Gastroesophageal sphincter (tissue), 4 donors: ENCODE measurements at regions not wholly inside any gene's neighbourhood (a gene's known extent, or its start where the extent isn't known, plus 50 kb on each side); places are given as distances from the start of the nearest gene placed in this dataset.

ENCODE experiments used
- ATAC-seq: fragments of 150-250 bp; one replicate; pipeline ENCODE4 v1.9.1; 2016; ENCODE audit warnings: mild to moderate bottlenecking, moderate library complexity
- H3K27ac ChIP-seq, 4 donors: fragments of 200-600 bp; sonication (generic) in 3 of 4; 1 replicate in 3 of 4; 2 replicates in 1 of 4; pipeline ENCODE4 v1.5.1; 2016 to 2019
- H3K27me3 ChIP-seq: fragments of 200-600 bp; sonication (generic); one replicate; pipeline ENCODE4 v1.5.1; 2019
- H3K36me3 ChIP-seq, 2 donors: fragments of 200-600 bp; sonication (generic); one replicate each; pipeline ENCODE4 v1.5.1; 2019; ENCODE audit warnings: control low read depth in 1 of 2
- H3K4me1 ChIP-seq, 3 donors: fragments of 200-600 bp; sonication (generic); 1 replicate in 2 of 3; 2 replicates in 1 of 3; pipeline ENCODE4 v1.5.1; 2016 to 2019; ENCODE audit warnings: control low read depth in 2 of 3
- H3K4me3 ChIP-seq, 2 donors: fragments of 200-600 bp; sonication (generic); one replicate each; pipeline ENCODE4 v1.5.1; 2019; ENCODE audit warnings: mild to moderate bottlenecking in 1 of 2, moderate library complexity in 1 of 2
- H3K9me3 ChIP-seq, 3 donors: fragments of 200-600 bp; sonication (generic); one replicate each; pipeline ENCODE4 v1.5.1; 2017 to 2019; ENCODE audit warnings: control low read depth in 2 of 3
- EP300 ChIP-seq: sonication (generic); formaldehyde crosslinking; IDR thresholded peaks from one replicate; pipeline ENCODE4 v1.6.1; 2017; ENCODE audit warnings: antibody characterized with exemption, mild to moderate bottlenecking
- POLR2A ChIP-seq, 2 donors: fragments of 450-650 bp; IDR thresholded peaks; one replicate each; pipeline ENCODE4 v1.6.1; 2017; ENCODE audit warnings: antibody characterized with exemption in 2 of 2, mild to moderate bottlenecking in 2 of 2, moderate library complexity in 1 of 2
- POLR2AphosphoS5 ChIP-seq: sonication (generic); formaldehyde crosslinking; IDR thresholded peaks from one replicate; pipeline ENCODE4 v1.6.1; 2017; ENCODE audit warnings: antibody characterized with exemption
- WGBS, 2 donors: methylation state at CpG; one replicate each; pipeline ENCODE4 v1.1.5; 2018; ENCODE audit warnings: low coverage in 1 of 2; 5-methylcytosine and 5-hydroxymethylcytosine counted together
- TF ChIP-seq, protein P1 (sequence below), 4 experiments: fragments of 200-600 bp in 2 of 4; fragments of 450-650 bp in 2 of 4; sonication (generic) in 1 of 4; IDR thresholded peaks; one replicate each; pipeline ENCODE4 v1.5.1; 2017 to 2019; ENCODE audit warnings: antibody characterized with exemption in 4 of 4, mild to moderate bottlenecking in 2 of 4, moderate library complexity in 2 of 4

- no peak for ATAC-seq
- TF ChIP-seq POLR2AphosphoS5 (no peak), POLR2A (IDR thresholded peaks at IDR 0.05) (no peak), EP300 (no peak)
- TF ChIP-seq, protein P1, sequence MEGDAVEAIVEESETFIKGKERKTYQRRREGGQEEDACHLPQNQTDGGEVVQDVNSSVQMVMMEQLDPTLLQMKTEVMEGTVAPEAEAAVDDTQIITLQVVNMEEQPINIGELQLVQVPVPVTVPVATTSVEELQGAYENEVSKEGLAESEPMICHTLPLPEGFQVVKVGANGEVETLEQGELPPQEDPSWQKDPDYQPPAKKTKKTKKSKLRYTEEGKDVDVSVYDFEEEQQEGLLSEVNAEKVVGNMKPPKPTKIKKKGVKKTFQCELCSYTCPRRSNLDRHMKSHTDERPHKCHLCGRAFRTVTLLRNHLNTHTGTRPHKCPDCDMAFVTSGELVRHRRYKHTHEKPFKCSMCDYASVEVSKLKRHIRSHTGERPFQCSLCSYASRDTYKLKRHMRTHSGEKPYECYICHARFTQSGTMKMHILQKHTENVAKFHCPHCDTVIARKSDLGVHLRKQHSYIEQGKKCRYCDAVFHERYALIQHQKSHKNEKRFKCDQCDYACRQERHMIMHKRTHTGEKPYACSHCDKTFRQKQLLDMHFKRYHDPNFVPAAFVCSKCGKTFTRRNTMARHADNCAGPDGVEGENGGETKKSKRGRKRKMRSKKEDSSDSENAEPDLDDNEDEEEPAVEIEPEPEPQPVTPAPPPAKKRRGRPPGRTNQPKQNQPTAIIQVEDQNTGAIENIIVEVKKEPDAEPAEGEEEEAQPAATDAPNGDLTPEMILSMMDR (IDR thresholded peaks at IDR 0.05), result no peak
- 73 to 78% methylated on average over 2 of the region's 2 CpGs for WGBS, 2 donors
Observed at GRCh38 chr3:24615177-24615576, 120.5 kb upstream of the THRB start.

DNA sequence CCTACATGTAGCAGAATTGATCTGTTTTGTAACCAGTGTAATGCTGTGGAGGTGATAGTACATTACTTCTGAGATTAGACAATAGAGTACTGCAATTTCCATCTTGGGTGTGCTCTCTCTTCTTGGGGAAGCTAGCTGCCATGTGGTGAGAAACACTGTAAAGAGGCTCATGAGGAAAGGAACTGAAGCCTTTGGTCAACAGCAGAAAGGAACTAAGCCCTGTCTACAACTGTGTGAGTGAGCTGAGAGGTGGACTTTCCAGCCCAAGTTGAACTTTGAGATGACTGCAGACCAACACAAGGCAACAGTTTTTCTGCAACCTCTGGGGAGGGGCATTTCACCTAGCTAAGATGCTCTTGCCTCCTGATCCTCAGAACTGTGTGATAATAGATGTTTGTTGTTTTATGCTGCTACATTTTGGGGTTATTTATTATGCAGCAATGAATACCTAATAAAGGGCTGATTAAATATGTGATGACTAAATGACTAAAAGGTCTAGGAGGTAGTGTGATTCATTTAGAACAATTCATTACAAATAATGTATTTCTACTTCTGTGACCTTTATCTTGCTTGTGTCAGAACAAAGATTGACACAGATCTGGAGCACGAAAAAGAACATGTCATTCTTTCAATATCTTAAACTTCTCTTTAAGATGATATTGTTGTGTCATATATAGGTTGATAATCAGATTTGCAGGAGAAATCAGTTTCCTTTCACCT is 121.6 kb upstream of the THRB start:
- Histone ChIP-seq H3K27ac (no peak overlapping the region), H3K4me1 (no peaks in the 10 kb centered on the region), H3K4me3 (no peak overlapping the region), H3K27me3 (no peaks in the 10 kb centered on the region), H3K36me3 (no peaks in the 10 kb centered on the region), H3K9me3 (no peaks in the 10 kb centered on the region)
- 82 to 84% methylated on average over 1 of the region's 1 CpG for WGBS, 2 donors
- ATAC-seq, result no peak
- no peak for TF ChIP-seq POLR2AphosphoS5
- no peak for TF ChIP-seq POLR2A (IDR thresholded peaks at IDR 0.05)
- TF ChIP-seq EP300, result no peak
- TF ChIP-seq, protein P1 (IDR thresholded peaks at IDR 0.05), result no peak

More at GRCh38 chr3:24615177-24615576, 120.5 kb upstream of the THRB start:
- Histone ChIP-seq H3K27ac (no peak overlapping the region), H3K4me1 (no peaks in the 10 kb centered on the region), H3K27me3 (no peaks in the 10 kb centered on the region), H3K36me3 (no peaks in the 10 kb centered on the region), H3K4me3 (no peak overlapping the region), H3K9me3 (no peaks in the 10 kb centered on the region)

DNA sequence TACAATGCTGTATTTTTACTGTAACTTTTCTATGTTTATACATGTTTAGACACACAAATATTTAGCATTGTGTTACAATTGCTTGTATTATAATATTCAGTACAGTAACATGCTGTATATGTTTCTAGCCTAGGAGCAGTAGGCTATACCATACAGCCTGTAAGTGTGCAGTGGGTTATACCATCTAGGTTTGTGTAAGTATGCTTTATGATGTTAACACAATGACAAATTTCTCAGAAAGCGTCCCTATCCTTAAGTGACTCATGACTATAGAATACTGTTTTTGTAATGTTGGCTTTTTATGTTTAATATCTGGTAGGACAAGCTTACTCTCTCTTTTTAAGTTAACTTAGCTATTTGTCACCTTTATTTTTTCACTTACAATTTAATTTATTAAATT is 127.5 kb upstream of the THRB start:
- no peaks in the 10 kb centered on the region for H3K9me3 ChIP-seq
- no peaks in the 10 kb centered on the region for H3K4me1 ChIP-seq
- no peaks in the 10 kb centered on the region for H3K27me3 ChIP-seq
- TF ChIP-seq, protein P1 (IDR thresholded peaks at IDR 0.05), result no peak
- TF ChIP-seq POLR2A (IDR thresholded peaks at IDR 0.05) (no peak), POLR2AphosphoS5 (no peak), EP300 (no peak)
- no peak for ATAC-seq
- H3K27ac ChIP-seq, result no peak overlapping the region
- WGBS, 2 donors, result 69 to 90% methylated on average over 1 of the region's 1 CpG
- H3K36me3 ChIP-seq, result no peaks in the 10 kb centered on the region
- no peak overlapping the region for H3K4me3 ChIP-seq

DNA sequence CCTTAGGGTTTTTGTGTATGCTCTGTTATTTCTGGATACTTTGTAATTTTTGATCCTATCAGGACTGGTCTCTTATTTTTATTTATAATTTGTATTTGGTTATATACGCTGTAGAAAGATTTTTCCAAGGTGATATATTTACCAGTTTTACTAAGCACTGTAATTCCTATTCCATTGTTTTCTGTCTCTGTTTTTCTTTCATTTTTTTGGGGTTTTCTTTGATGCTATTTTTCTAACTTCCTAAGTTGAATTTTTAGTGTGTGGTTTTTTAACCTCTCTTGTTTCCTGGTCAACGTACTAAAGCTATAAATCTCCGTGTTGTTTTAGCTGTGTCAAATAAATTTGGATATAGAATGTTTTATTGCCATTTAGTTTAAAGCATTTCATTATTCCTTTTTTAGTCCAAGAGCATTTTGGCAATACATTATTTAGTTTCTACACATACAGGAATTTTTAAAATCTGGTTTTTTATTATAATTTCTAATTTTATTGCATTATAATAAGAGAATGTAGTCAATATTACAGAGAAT is 128.1 kb upstream of the THRB start:
- no peaks in the 10 kb centered on the region for H3K9me3 ChIP-seq
- no peaks in the 10 kb centered on the region for H3K36me3 ChIP-seq
- H3K27me3 ChIP-seq, result no peaks in the 10 kb centered on the region
- H3K27ac ChIP-seq, result no peak overlapping the region
- H3K4me1 ChIP-seq, result no peaks in the 10 kb centered on the region
- H3K4me3 ChIP-seq, result no peak overlapping the region
- TF ChIP-seq EP300 (no peak), POLR2AphosphoS5 (no peak), POLR2A (IDR thresholded peaks at IDR 0.05) (no peak)
- TF ChIP-seq, protein P1 (IDR thresholded peaks at IDR 0.05), result no peak
- WGBS, 2 donors, result 77 to 89% methylated on average over 1 to 3 of the region's 3 CpGs
- no peak for ATAC-seq

GRCh38 chr3:24623657-24624056 is 129.0 kb upstream of the THRB start:
- H3K4me3 ChIP-seq, result no peak overlapping the region
- H3K36me3 ChIP-seq, result no peaks in the 10 kb centered on the region
- no peaks in the 10 kb centered on the region for H3K27me3 ChIP-seq
- no peak overlapping the region for H3K27ac ChIP-seq
- TF ChIP-seq, protein P1 (IDR thresholded peaks at IDR 0.05), result no peak
- TF ChIP-seq EP300, result no peak
- no peak for TF ChIP-seq POLR2AphosphoS5
- TF ChIP-seq POLR2A (IDR thresholded peaks at IDR 0.05), result no peak
- H3K9me3 ChIP-seq, result no peaks in the 10 kb centered on the region
- no peaks in the 10 kb centered on the region for H3K4me1 ChIP-seq
- WGBS, 2 donors, result 85 to 88% methylated on average over 3 of the region's 3 CpGs
- no peak for ATAC-seq
